Endothelial cell of umbilical vein (primary cell): ENCODE measurements at regions not wholly inside any gene's neighbourhood (a gene's known extent, or its start where the extent isn't known, plus 50 kb on each side); places are given as distances from the start of the nearest gene placed in this dataset.

Experiments used
- BruUV-seq: library from RNA; stranded (reverse); fragments of 400-500 nt; replicated peaks from 2 replicates; lab custom pipeline; 2021; lab: Mats Ljungman, UMichigan
- CTCF ChIA-PET: fragments of 300-600, 350-600 bp; sonication (Branson Sonifier 250); formaldehyde crosslinking; loops from one replicate; lab custom pipeline; 2021; ENCODE audit warnings: antibody characterized with exemption, inconsistent platforms; lab: Charles Lee
- POLR2A ChIA-PET: fragments of 300-600, 350-600 bp; sonication (Branson Sonifier 250); formaldehyde crosslinking; loops from one replicate; lab custom pipeline; 2021; ENCODE audit warnings: antibody characterized with exemption, inconsistent platforms; lab: Charles Lee
- DNase-seq: peaks from one replicate; pipeline ENCODE4 v3.0.0-alpha.2; 2011; ENCODE audit warnings: low read depth, low spot score
- FAIRE-seq: peaks from 2 replicates; lab custom pipeline; 2011; peaks lifted over from hg19 to GRCh38; lab: Jason Lieb, UNC
- H2AFZ ChIP-seq: 2 replicates; pipeline ENCODE4 v1.6.0; 2012; ENCODE audit warnings: low read depth, low read length, control low read depth, inconsistent platforms
- H3K27ac ChIP-seq: 2 replicates; pipeline ENCODE4 v1.5.1; 2011; ENCODE audit warnings: low read depth, mild to moderate bottlenecking, control low read depth, low read length, moderate library complexity; ENCODE audit not compliant: insufficient read depth
- H3K27me3 ChIP-seq, 2 experiments: 2 replicates each; pipeline versions ENCODE4 v1.6.0 to v1.6.1; 2011; ENCODE audit warnings: low read length in 2 of 2, mixed read lengths in 1 of 2; ENCODE audit not compliant: control insufficient read depth in 2 of 2, insufficient read depth in 2 of 2
- H3K36me3 ChIP-seq, 2 experiments: 2 replicates in 1 of 2; 3 replicates in 1 of 2; pipeline ENCODE4 v1.5.1; 2011; ENCODE audit warnings: low read length in 2 of 2, mild to moderate bottlenecking in 1 of 2, moderate library complexity in 1 of 2; ENCODE audit not compliant: control insufficient read depth in 2 of 2, insufficient read depth in 2 of 2; ENCODE audit errors: extremely low read depth in 1 of 2
- H3K4me1 ChIP-seq: 3 replicates; pipeline ENCODE4 v1.5.1; 2011; ENCODE audit warnings: mild to moderate bottlenecking, low read length; ENCODE audit not compliant: control insufficient read depth, insufficient read depth; ENCODE audit errors: extremely low read depth
- H3K4me2 ChIP-seq: 2 replicates; pipeline ENCODE4 v1.6.1; 2011; ENCODE audit warnings: low read length, control low read depth, mixed read lengths; ENCODE audit not compliant: insufficient read depth
- H3K4me3 ChIP-seq, 3 experiments: fragments of 200-600 bp in 1 of 3; sonication (generic), shearing (Covaris generic) in 1 of 3; replicated peaks in 1 of 3; 2 replicates each; pipeline ENCODE4 v1.5.1; 2011 to 2016; ENCODE audit warnings: control low read depth in 3 of 3, low read length in 3 of 3, mild to moderate bottlenecking in 2 of 3, inconsistent platforms in 1 of 3, low read depth in 1 of 3, moderate library complexity in 1 of 3; ENCODE audit not compliant: insufficient read depth in 1 of 3
- H3K79me2 ChIP-seq: 2 replicates; pipeline ENCODE4 v1.6.0; 2012; ENCODE audit warnings: low read length, inconsistent platforms; ENCODE audit not compliant: control insufficient read depth, insufficient read depth
- H3K9ac ChIP-seq: replicated peaks from 2 replicates; pipeline ENCODE3; 2011; ENCODE audit warnings: low read length, control low read depth; ENCODE audit not compliant: insufficient read depth; ENCODE audit errors: extremely low read depth
- H3K9me1 ChIP-seq: replicated peaks from 3 replicates; pipeline ENCODE4 v1.6.0; 2011; ENCODE audit warnings: mild to moderate bottlenecking, low read length; ENCODE audit not compliant: control insufficient read depth, insufficient read depth; ENCODE audit errors: extremely low read depth
- H3K9me3 ChIP-seq: replicated peaks from 2 replicates; pipeline ENCODE4 v1.5.1; 2012; ENCODE audit warnings: low read length, inconsistent platforms; ENCODE audit not compliant: control insufficient read depth, insufficient read depth
- H4K20me1 ChIP-seq: replicated peaks from 2 replicates; pipeline ENCODE3; 2011; ENCODE audit warnings: mild to moderate bottlenecking, low read length; ENCODE audit not compliant: control insufficient read depth, insufficient read depth; ENCODE audit errors: extremely low read depth
- CTCF ChIP-seq, 2 donors: IDR thresholded peaks; 1 replicate in 1 of 2; 2 replicates in 1 of 2; pipeline ENCODE4 v1.5.1; 2011; ENCODE audit warnings: low read length in 2 of 2, mild to moderate bottlenecking in 2 of 2, moderate library complexity in 2 of 2, control low read depth in 1 of 2, inconsistent platforms in 1 of 2, low read depth in 1 of 2; ENCODE audit not compliant: insufficient read depth in 1 of 2; ENCODE audit errors: extremely low read depth in 1 of 2
- EZH2 ChIP-seq: IDR thresholded peaks from 2 replicates; pipeline ENCODE4 v1.6.1; 2012; ENCODE audit warnings: borderline replicate concordance, low read depth, mild to moderate bottlenecking, moderate library complexity, low read length, inconsistent platforms; ENCODE audit not compliant: severe bottlenecking
- FOS ChIP-seq: IDR thresholded peaks from 2 replicates; pipeline ENCODE4 v1.6.1; 2011; ENCODE audit warnings: mild to moderate bottlenecking, low read length, moderate library complexity, borderline replicate concordance; ENCODE audit not compliant: insufficient read depth
- GATA2 ChIP-seq: IDR thresholded peaks from 2 replicates; pipeline ENCODE4 v1.7.0; 2011; ENCODE audit warnings: low read depth, mild to moderate bottlenecking, moderate library complexity, mixed read lengths, low read length; ENCODE audit not compliant: insufficient read length, insufficient read depth
- JUN ChIP-seq: IDR thresholded peaks from 2 replicates; pipeline ENCODE4 v1.6.1; 2011; ENCODE audit warnings: borderline replicate concordance, low read depth; ENCODE audit not compliant: insufficient read length, insufficient read depth
- MYC ChIP-seq: IDR thresholded peaks from one replicate; pipeline ENCODE4 v1.6.1; 2011; ENCODE audit warnings: mild to moderate bottlenecking, low read depth, low read length
- POLR2A ChIP-seq: IDR thresholded peaks from 2 replicates; pipeline ENCODE4 v1.6.1; 2012; ENCODE audit warnings: low read depth, mild to moderate bottlenecking, control low read depth, low read length
- POLR2AphosphoS5 ChIP-seq: IDR thresholded peaks from 2 replicates; pipeline ENCODE4 v1.6.1; 2012; ENCODE audit warnings: low read depth, mild to moderate bottlenecking, control low read depth, low read length, moderate library complexity; ENCODE audit not compliant: insufficient read depth
- dilution Hi-C: fragments of 300-500 bp; cut with MboI; formaldehyde crosslinking; loops from one replicate; pipeline ENCODE4 v1.15.0; 2019; ENCODE audit warnings: low sequenced_read_pairs; ENCODE audit not compliant: extremely low pct_ligation_motif_present
- intact Hi-C: fragments of 100-400 bp; cut with micrococcal nuclease; formaldehyde crosslinking; loops from one replicate; pipeline ENCODE4 v1.10.0; 2022
- TF ChIP-seq, protein P1 (sequence below): IDR thresholded peaks from 2 replicates; pipeline ENCODE4 v1.6.1; 2011; ENCODE audit not compliant: insufficient read depth, insufficient read length

DNA sequence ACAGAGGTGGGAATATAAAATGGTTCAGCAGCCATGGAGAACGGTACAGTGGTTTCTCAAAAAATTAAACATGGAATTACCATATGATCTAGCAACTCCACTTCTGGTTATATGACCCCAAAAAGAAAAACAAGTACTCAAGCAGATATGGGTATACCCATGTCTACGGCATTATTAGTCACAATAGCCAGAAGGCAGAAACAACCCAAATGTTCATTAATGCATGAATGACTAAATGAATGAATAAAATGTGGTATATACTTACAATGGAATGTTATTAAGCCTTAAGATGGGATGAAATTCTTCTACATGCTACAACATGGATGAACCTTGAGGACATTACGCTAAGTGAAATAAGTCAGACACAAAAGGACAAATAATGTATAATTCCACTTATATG, 141.3 kb upstream of the FOXN2 start:
- no peak overlapping the region for H3K4me2 ChIP-seq
- POLR2A ChIA-PET: no interaction called here
- dilution Hi-C loops: no loop called here

More for the DNA sequence above, 141.3 kb upstream of the FOXN2 start:
- no peaks in the 10 kb centered on the region for H3K27me3 ChIP-seq
- no peak overlapping the region for H3K4me3 ChIP-seq
- no peaks in the 10 kb centered on the region for H3K79me2 ChIP-seq
- FAIRE-seq: no peak
- H2AFZ ChIP-seq: no peak overlapping the region
- DNase-seq: no peak
- TF ChIP-seq, protein P1, sequence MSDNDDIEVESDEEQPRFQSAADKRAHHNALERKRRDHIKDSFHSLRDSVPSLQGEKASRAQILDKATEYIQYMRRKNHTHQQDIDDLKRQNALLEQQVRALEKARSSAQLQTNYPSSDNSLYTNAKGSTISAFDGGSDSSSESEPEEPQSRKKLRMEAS: no peak
- TF ChIP-seq POLR2A (no peak), MYC (no peak), POLR2AphosphoS5 (no peak), GATA2 (no peak), FOS (no peak), JUN (no peak), EZH2 (no peak), CTCF (IDR thresholded peaks at IDR 0.05; ENCODE audit: extremely low read depth in 1 of 2, insufficient read depth in 1 of 2, low read depth in 1 of 2, low read length in 2 of 2) (no peak)
- H3K9ac ChIP-seq: no peak overlapping the region
- CTCF ChIA-PET: no interaction called here
- no peaks in the 10 kb centered on the region for H3K9me1 ChIP-seq
- H4K20me1 ChIP-seq: no peaks in the 10 kb centered on the region
- BruUV-seq: no TSS peak
- H3K9me3 ChIP-seq: no peaks in the 10 kb centered on the region
- intact Hi-C loops: no loop called here
- no peaks in the 10 kb centered on the region for H3K4me1 ChIP-seq
- no peaks in the 10 kb centered on the region for H3K36me3 ChIP-seq
- no peak overlapping the region for H3K27ac ChIP-seq
